GM20431 (cell line): ENCODE measurements at regions not wholly inside any gene's neighbourhood (a gene's known extent, or its start where the extent isn't known, plus 50 kb on each side); places are given as distances from the start of the nearest gene placed in this dataset.

Experiments
- in situ Hi-C: fragments of 300-500 bp; cut with MseI, MboI; formaldehyde crosslinking; loops from one replicate; pipeline ENCODE4 v1.15.0; 2020; ENCODE audit warnings: low sequenced_read_pairs; ENCODE audit not compliant: unreplicated experiment

DNA sequence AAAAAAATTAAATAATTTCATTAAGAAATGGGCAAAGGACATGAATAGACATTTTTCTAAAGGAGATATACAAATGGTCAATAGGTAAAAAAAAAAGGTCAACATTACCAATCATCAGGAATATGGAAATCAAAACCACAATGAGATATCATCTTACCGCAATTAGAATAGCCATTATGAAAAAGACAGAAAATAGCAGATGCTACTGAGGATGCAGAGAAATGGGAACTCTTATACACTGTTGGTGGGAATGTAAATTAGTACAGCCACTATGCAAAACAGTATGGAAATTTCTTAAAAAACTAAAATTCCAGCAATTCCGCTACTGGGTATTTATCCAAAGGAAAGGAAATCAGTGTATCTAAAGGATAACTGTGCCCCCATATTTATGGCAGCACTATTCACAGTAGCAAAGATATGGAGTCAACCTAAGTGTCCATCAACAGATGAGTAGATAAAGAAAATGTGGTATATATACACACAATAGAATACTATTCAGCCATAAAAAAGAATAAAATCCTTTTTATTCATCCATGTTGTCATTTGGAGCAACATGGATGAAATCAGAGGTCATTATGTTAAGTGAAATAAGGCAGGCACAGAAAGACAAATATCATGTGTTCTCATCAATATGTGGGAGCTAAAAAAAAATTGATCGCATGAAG, 132.4 kb downstream of the RPL22L1 start:
- in situ Hi-C loops = no loop called here

GRCh38 chr3:170735821-170736220, 134.2 kb downstream of the RPL22L1 start:
- in situ Hi-C loops = no loop called here

GRCh38 chr3:170734735-170735065, 135.3 kb downstream of the RPL22L1 start:
- in situ Hi-C loops = no loop called here

DNA sequence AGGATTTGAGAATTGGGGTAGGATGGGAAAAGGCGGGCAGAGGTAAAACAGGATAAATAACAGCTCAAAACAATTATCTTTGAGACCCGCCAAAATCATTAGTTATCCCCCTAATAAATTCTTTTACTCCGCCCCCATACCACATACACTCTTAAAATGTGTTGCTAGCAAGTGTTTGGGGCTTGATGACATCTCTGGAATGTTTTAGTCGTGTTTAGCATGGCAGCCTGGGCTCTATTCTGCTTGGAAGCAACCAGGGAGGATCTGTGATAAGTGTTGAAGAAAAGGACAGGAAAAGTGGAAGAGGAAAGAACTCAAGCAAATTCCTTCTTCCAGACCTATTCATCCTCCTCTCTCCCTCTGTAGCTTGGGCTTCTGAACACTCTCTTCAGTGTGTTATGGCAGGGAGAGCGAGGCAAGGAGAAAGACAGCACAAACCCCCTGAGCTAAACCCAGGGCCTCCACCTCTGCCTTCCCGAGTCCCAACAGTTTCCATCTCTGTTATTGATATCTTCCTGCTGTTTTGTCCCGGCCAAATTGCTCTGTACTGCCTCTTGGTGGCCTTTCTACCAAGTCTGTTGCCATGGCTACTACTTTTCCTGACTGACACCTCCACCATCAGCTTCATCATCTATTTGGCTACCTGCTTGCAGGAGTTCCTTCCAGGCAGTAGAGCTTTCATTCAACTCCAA, 135.8 kb downstream of the RPL22L1 start:
- in situ Hi-C loops = no loop called here

- in situ Hi-C loops = no loop called here
Measured at GRCh38 chr3:170732660-170733245, 137.2 kb downstream of the RPL22L1 start.

DNA sequence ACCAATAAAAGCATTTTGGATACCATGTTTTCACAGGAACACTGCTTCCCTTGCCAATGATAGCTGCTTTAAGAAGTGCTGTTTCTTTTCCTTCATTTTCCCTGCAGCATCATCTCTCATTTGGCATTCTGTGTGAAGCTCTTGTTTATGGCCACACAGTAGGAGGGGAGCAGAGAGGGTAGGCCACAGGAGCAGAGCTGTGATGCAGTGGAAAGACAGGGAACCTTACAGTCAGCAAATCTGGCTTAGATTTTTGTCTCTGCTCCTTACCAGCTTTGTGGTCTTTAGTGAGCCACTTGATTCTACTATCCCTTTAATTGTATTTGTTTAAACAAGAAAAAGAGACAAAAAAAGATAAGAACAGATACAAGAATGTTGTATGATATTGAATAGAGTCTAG, 138.7 kb downstream of the RPL22L1 start:
- in situ Hi-C loops = no loop called here

DNA sequence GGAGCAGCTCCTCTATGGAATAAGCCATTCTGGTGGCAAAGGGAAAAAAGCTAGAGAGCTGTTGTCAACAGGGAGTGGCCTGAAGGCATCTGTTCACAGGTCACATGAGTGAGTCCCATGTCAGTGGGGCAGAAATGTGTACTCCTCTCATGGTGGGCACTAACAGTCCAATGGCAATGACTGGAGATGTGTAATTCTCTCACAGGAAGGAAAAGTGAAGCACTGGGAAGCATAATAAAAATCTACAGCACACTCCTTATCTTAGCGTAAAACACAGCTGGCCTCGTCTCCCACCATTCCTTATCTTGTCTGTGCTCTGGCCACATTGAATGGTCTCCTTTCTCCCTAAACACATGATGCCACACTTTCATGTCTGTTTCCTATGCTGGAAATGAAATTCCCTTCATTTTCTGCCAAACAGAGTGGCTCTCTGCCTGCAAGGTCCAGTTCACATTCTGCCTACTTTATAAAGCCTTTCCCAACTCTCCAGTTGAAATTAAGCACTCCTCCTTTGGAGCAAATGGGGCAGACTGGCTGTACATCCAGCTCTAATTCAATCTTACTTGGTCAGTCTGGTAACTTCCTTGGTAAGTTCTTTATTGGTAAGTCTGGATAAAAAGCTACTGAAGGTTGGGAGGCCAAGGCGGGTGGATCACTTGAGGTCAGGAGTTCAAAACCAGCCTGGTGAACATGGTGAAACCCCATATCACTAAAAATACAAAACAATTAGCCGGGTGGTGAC, 139.8 kb downstream of the RPL22L1 start:
- in situ Hi-C loops = no loop called here

- in situ Hi-C loops = no loop called here
Measured at GRCh38 chr3:170728181-170728580, 141.8 kb downstream of the RPL22L1 start.

DNA sequence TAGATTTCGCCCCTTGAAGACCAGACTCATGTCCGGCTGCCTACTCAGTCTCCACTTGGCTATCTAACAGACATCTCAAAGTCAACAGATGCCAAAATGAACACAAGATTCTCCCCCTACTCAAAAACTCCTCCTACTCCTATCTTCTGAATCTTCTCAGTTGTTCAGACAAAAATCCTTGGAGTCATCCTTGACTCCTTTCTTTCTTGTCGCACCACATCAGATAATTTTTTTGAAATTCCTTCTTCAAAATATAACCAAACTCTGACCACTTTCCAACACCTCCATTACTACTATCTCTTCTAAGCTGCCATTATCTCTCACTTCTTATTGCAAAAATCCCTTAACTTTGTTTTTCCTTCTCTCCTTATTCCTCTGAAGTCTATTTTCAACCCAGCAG, 141.9 kb upstream of the SLC7A14 start:
- in situ Hi-C loops = no loop called here

- in situ Hi-C loops = no loop called here
Measured at GRCh38 chr3:170726976-170727661, 141.2 kb upstream of the SLC7A14 start.

GRCh38 chr3:170725285-170725731, 139.4 kb upstream of the SLC7A14 start:
- in situ Hi-C loops = no loop called here

DNA sequence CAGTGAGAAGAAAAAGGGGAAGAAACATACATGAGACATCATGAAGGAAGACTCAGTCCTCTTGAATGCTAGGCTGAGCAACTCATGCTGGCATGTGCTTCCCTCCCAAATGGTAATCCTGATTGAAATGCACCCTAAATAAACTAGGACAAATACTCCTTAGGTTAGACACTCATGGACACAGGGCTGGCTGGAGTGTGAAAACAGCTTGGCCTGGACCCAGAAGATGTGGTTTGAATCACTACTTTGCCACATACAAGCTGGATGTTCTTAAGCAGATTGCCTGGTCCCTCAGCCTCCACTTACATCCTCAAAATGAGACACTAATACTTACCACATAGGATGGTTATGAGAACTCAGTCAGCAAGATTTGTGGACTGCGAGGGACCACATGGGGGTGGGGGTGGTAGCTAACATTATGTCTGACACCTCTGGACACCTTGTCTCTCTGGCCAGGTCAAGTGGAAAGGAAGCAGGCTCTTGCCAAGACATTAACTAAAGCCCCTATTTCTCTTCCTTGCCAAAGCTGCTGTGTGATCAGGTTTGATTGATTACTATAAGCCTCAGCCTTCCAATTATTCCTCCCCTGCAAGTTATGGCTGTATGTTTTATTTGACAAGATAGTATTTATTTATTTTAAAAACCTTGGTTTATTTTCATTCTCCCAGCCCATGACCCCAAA, 138.9 kb upstream of the SLC7A14 start:
- in situ Hi-C loops = no loop called here

GRCh38 chr3:170723241-170723640, 137.4 kb upstream of the SLC7A14 start:
- in situ Hi-C loops = no loop called here

GRCh38 chr3:170721563-170721962, 135.7 kb upstream of the SLC7A14 start:
- in situ Hi-C loops = no loop called here

GRCh38 chr3:170719300-170719699, 133.4 kb upstream of the SLC7A14 start:
- in situ Hi-C loops = no loop called here

DNA sequence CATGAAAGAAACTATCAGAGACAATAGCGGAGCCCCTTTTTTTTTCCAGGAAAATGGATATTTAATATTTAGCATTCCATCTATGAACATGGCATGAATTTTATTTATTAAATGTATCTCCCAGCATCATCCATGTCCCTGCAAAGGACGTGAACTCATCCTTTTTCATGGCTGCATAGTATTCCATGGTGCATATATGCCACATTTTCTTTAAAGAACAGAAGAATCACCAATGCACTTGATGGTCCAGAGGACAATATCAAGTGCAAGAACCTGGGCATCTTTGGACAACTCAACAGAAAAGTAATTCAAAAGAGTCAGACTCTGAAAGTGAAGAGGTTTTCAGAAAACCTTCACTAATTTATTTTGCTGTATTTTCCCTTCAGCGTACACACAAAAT, 133.0 kb upstream of the SLC7A14 start:
- in situ Hi-C loops = no loop called here

DNA sequence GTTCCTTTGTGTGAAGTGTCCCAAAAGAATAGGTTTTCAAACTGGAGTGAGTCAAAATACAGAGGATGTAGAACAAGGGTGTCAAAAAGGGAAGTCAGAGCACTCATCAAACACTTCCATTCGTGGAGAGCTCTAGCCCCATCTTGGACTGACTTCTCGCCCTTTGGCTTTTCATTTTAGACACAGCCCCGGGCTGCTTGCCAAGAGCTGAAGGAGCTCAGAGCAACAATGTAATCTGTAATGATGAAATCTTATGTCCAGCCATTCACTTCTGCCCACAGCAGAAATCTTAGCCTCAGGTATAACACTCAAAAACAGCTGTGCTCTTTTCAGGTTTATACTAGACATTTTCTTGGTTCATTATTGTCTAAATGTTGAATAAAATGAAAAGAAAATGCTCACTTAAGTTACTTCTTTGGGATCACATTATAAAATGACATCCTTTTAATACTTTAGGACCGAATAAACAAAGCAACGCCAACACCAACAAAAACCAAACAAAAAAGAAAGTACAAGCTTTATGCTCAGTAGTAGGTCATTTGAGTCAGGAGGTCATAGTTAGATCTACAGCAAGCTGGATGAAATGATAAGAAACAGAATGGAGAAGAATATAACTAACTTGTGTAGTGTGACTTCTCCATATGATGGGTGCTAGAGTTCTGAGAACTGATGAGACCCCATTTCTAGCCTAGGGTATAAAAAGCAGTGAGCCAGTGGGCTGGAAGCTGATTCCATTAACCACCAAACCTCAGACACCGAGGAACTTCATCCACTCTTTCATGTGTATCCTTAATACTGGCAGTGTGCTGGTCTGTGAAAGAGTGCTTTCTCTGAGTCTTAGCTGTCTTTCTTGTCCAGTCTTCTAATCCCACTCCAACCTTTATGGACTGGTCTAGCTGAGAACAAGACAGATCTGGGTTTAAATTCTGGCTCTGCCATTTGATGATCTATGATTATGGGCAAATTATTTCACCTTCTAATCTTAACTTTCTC, 131.8 kb upstream of the SLC7A14 start:
- in situ Hi-C loops = no loop called here

DNA sequence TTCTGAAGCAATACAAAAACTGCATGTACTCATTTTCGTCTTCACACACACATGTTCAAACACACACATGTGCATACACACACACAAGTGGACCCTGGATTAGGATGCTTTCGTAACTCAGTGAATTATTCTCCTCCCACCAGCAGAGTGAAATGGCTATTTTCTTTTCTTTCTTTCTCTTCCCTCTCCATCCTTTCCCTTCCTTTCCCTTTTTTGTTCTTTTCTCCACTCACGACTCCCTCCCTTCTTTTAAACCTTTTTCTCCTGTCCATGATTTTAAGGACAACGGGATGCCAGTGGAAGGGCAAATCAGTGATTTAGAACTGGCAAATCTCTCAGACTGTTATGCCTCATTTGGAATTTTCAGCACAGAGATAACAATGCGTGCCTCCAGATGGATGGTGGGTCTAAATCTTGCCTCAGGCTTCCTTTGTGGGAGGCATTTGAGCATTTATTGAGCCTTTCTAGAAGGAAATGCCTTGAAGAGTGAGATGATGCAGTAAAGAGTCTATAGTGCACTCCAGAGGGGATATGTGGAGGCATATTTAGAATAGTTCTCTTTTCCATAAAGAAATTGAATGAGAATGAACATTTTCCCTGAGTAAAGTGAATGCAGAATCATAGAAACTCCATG, 130.4 kb upstream of the SLC7A14 start:
- in situ Hi-C loops = no loop called here
